AG04450 (cell line): ENCODE measurements at regions not wholly inside any gene's neighbourhood (a gene's known extent, or its start where the extent isn't known, plus 50 kb on each side); places are given as distances from the start of the nearest gene placed in this dataset.

Experiments used
- CTCF ChIA-PET: fragments of 300-600, 350-600 bp; formaldehyde crosslinking; extraction: SDS; loops from one replicate; lab custom pipeline; 2022; ENCODE audit warnings: antibody characterized with exemption, inconsistent platforms; lab: Charles Lee
- POLR2A ChIA-PET: fragments of 350-600 bp; formaldehyde crosslinking; extraction: SDS; loops from one replicate; lab custom pipeline; 2021; ENCODE audit warnings: antibody characterized with exemption, inconsistent platforms; lab: Yijun Ruan, JAX
- DNase-seq: peaks from one replicate; pipeline ENCODE4 v3.0.0-alpha.2; 2011; ENCODE audit warnings: low read depth, low spot score
- H3K27ac ChIP-seq: one replicate; pipeline ENCODE4 v1.5.1; 2012; ENCODE audit warnings: low read depth, low read length, control low read depth
- H3K27me3 ChIP-seq: one replicate; pipeline ENCODE4 v1.6.0; 2012; ENCODE audit warnings: low read length; ENCODE audit not compliant: control insufficient read depth, insufficient read depth
- H3K4me3 ChIP-seq: 2 replicates; pipeline ENCODE4 v1.5.1; 2011; ENCODE audit warnings: mild to moderate bottlenecking, low read depth, low read length, control low read depth
- H3K9me3 ChIP-seq: 2 replicates; pipeline ENCODE4 v1.5.1; 2012; ENCODE audit warnings: low read length; ENCODE audit not compliant: control insufficient read depth, insufficient read depth
- CTCF ChIP-seq: IDR thresholded peaks from 2 replicates; pipeline ENCODE4 v1.5.1; 2011; ENCODE audit warnings: low read depth, low read length, control low read depth, inconsistent platforms

GRCh38 chr2:235271936-235272335 is 221.9 kb upstream of the AGAP1 start:
- H3K9me3 ChIP-seq, result no peaks in the 10 kb centered on the region
- no peak overlapping the region for H3K4me3 ChIP-seq
- ChIA-PET POLR2A (no interaction called here), CTCF (interaction anchor here (0.6 to 1.0 kb wide), 2 partner anchors 93 to 322 kb away, joined by 3 read pairs; no protein-coding TSS in a partner anchor)
- no peak for DNase-seq
- no peaks in the 10 kb centered on the region for H3K27me3 ChIP-seq
- no peak overlapping the region for H3K27ac ChIP-seq
- TF ChIP-seq CTCF, result no peak

DNA sequence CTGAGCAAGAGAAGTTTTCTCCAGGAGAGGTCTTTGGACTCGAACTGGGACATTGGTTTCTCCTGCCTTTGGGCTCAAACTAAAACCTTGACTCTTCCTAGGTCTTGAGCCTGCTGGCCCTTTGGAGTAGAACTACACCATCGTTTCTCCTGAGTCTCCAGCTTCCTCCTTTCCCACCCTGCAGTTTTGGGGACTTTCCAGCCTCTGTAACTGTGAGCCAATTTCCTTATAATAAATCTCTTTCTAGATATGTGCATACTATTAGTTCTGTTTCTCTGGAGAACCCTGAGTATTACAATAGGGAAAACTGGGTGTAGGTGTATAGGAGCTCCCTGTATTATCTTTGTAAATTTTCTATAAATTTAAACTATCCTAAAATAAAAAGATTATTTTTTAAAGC is 219.8 kb upstream of the AGAP1 start:
- H3K9me3 ChIP-seq, result no peaks in the 10 kb centered on the region
- no peak for DNase-seq
- POLR2A ChIA-PET, result no interaction called here
- no peaks in the 10 kb centered on the region for H3K27me3 ChIP-seq
- H3K4me3 ChIP-seq, result no peak overlapping the region
- H3K27ac ChIP-seq, result no peak overlapping the region
- no peak for TF ChIP-seq CTCF
- CTCF ChIA-PET, result no interaction called here

DNA sequence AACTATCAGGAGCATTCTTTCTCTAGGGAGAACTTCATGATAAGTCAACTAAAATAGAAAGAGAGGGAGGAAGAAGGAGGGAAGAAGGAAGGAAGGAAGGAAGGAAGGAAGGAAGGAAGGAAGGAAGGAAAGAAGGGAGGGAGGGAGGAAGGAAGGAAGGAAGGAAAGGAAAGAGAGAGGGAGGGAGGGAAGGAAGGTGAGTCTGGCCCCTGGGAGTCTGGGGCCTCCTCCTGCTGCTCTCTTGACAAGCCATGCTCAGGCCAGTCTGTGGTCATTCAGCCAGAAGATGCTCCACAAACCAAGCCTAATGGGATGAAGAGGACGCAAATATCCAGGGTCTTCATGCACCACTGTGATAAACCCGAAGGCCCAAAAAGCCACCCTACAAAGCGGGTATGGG is 216.4 kb upstream of the AGAP1 start:
- CTCF ChIA-PET, result no interaction called here
- Histone ChIP-seq H3K27ac (no peak overlapping the region), H3K4me3 (no peak overlapping the region), H3K27me3 (peaks cover 3% of the 10 kb centered on the region), H3K9me3 (no peaks in the 10 kb centered on the region)
- no peak for DNase-seq
- POLR2A ChIA-PET, result no interaction called here
- no peak for TF ChIP-seq CTCF

DNA sequence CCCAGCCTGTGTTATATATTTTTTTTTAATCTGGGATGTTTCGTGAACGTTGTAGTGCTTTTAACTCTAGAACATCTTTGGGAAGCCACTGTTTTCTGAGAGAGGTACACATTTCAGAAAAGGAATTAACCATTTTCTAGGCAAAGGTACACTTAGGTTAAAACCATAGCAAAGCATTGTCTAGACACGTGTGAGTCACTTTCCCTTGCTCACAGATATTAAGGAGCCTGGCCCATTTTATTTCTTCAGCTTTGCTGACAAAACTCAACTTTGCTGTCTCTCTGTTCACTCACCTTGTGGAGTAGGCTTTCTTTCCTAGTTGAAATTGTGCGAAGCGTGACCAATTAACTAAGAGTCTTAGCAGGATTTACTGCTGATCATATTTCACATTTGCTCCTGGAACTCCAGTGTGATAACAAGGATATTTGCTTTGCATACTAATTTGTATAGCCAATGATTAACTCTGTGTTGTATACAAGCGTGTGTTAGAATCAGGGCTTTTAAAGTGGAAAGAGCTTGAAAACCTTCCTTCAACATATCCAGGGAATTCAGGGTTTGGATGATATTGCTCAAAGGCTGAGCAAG is 215.0 kb upstream of the AGAP1 start:
- DNase-seq, result no peak
- Histone ChIP-seq H3K4me3 (no peak overlapping the region), H3K27me3 (peaks cover 3% of the 10 kb centered on the region), H3K9me3 (no peaks in the 10 kb centered on the region), H3K27ac (no peak overlapping the region)
- ChIA-PET CTCF (no interaction called here), POLR2A (no interaction called here)
- no peak for TF ChIP-seq CTCF

- POLR2A ChIA-PET, result no interaction called here
- CTCF ChIA-PET, result no interaction called here
- peaks cover 3% of the 10 kb centered on the region for H3K27me3 ChIP-seq
- no peak for TF ChIP-seq CTCF
- H3K4me3 ChIP-seq, result no peak overlapping the region
- no peak for DNase-seq
- no peak overlapping the region for H3K27ac ChIP-seq
- H3K9me3 ChIP-seq, result no peaks in the 10 kb centered on the region
These were observed 213.9 kb upstream of the AGAP1 start for GRCh38 chr2:235279965-235280364.
